Gastrocnemius medialis (tissue), 4 donors: ENCODE measurements at regions not wholly inside any gene's neighbourhood (a gene's known extent, or its start where the extent isn't known, plus 50 kb on each side); places are given as distances from the start of the nearest gene placed in this dataset.

Experiments
- CTCF ChIP-seq, 5 experiments: fragments of 450-650 bp in 3 of 5; fragments of 200-600 bp in 2 of 5; sonication (generic) in 2 of 5; IDR thresholded peaks in 4 of 5; conservative IDR thresholded peaks in 1 of 5; 1 replicate in 4 of 5; 2 replicates in 1 of 5; pipeline ENCODE4 v1.5.1; 2016 to 2019; ENCODE audit warnings: antibody characterized with exemption in 5 of 5, mild to moderate bottlenecking in 3 of 5, moderate library complexity in 3 of 5
- POLR2A ChIP-seq, 2 donors: fragments of 450-650 bp; IDR thresholded peaks; one replicate each; pipeline ENCODE4 v1.6.1; 2017; ENCODE audit warnings: antibody characterized with exemption in 2 of 2, mild to moderate bottlenecking in 2 of 2, moderate library complexity in 2 of 2

GRCh38 chr10:2303169-2303568, 565.8 kb upstream of the ADARB2 start:
- TF ChIP-seq CTCF (IDR thresholded peaks at IDR 0.05 in 4 of 5, conservative IDR thresholded peaks at IDR 0.05 in 1 of 5) (no peak), POLR2A (IDR thresholded peaks at IDR 0.05) (no peak)
